Panc1 (cell line): ENCODE measurements at regions not wholly inside any gene's neighbourhood (a gene's known extent, or its start where the extent isn't known, plus 50 kb on each side); places are given as distances from the start of the nearest gene placed in this dataset.
"Not testable (repeated sequence)": the region's sequence is repeated elsewhere in the genome, so short reads cannot be mapped to it uniquely, and the experiment has no call there.

Experiments
- CTCF ChIP-seq: fragments of 450-650 bp; IDR thresholded peaks from 2 replicates; pipeline ENCODE4 v1.5.1; 2017; ENCODE audit warnings: mild to moderate bottlenecking
- POLR2AphosphoS5 ChIP-seq: IDR thresholded peaks from 2 replicates; pipeline ENCODE4 v1.6.1; 2012; ENCODE audit warnings: mild to moderate bottlenecking, low read depth, low read length, moderate library complexity
- REST ChIP-seq, 2 experiments: IDR thresholded peaks; 2 replicates each; pipeline ENCODE4 v1.6.1; 2011 to 2012; ENCODE audit warnings: low read depth in 2 of 2, control low read depth in 1 of 2, low read length in 1 of 2, mild to moderate bottlenecking in 1 of 2, moderate library complexity in 1 of 2; ENCODE audit not compliant: insufficient read depth in 1 of 2

- TF ChIP-seq CTCF; POLR2AphosphoS5; REST (IDR thresholded peaks at IDR 0.05; ENCODE audit: insufficient read depth in 1 of 2, low read depth in 2 of 2, low read length in 1 of 2): not testable (repeated sequence)
Observed at GRCh38 chr10:95137990-95138625, 55.9 kb upstream of the ACSM6 start.
